ENCODE measurements at regions not wholly inside any gene's neighbourhood (a gene's known extent, or its start where the extent isn't known, plus 50 kb on each side); places are given as distances from the start of the nearest gene placed in this dataset.

- no peak for DNase-seq (ENCODE audit: low spot score)
These were observed 471.8 kb upstream of the ARHGEF26 start for GRCh38 chr3:153649286-153649839.

- DNase-seq (ENCODE audit: low spot score): no peak
These were observed 469.1 kb upstream of the ARHGEF26 start for GRCh38 chr3:153652076-153652475.

GRCh38 chr3:153657046-153657445, 464.1 kb upstream of the ARHGEF26 start:
- DNase-seq (ENCODE audit: low spot score): no peak

GRCh38 chr3:153657461-153657860, 463.7 kb upstream of the ARHGEF26 start:
- no peak for DNase-seq (ENCODE audit: low spot score)

- no peak for DNase-seq (ENCODE audit: low spot score)
These were observed 463.1 kb upstream of the ARHGEF26 start for GRCh38 chr3:153658136-153658535.

GRCh38 chr3:153666991-153667740, 454.0 kb upstream of the ARHGEF26 start:
- no peak for DNase-seq (ENCODE audit: low spot score)

GRCh38 chr3:153669527-153669926, 451.7 kb upstream of the ARHGEF26 start:
- DNase-seq (ENCODE audit: low spot score): no peak

- no peak for DNase-seq (ENCODE audit: low spot score)
These were observed 450.6 kb upstream of the ARHGEF26 start for GRCh38 chr3:153670577-153670976.

GRCh38 chr3:153673853-153674252, 447.3 kb upstream of the ARHGEF26 start:
- no peak for DNase-seq (ENCODE audit: low spot score)

GRCh38 chr3:153679714-153680113, 441.5 kb upstream of the ARHGEF26 start:
- DNase-seq (ENCODE audit: low spot score): no peak

- DNase-seq (ENCODE audit: low spot score): no peak
These were observed 440.7 kb upstream of the ARHGEF26 start for GRCh38 chr3:153680526-153680925.

GRCh38 chr3:153681057-153681456, 440.1 kb upstream of the ARHGEF26 start:
- no peak for DNase-seq (ENCODE audit: low spot score)

GRCh38 chr3:153688301-153689120, 432.7 kb upstream of the ARHGEF26 start:
- no peak for DNase-seq (ENCODE audit: low spot score)

GRCh38 chr3:153693207-153693606, 428.0 kb upstream of the ARHGEF26 start:
- DNase-seq (ENCODE audit: low spot score): no peak

GRCh38 chr3:153702106-153702505, 419.1 kb upstream of the ARHGEF26 start:
- DNase-seq (ENCODE audit: low spot score): no peak

GRCh38 chr3:153704115-153704514, 417.1 kb upstream of the ARHGEF26 start:
- DNase-seq (ENCODE audit: low spot score): peak; percentile 7

GRCh38 chr3:153706706-153707105, 414.5 kb upstream of the ARHGEF26 start:
- DNase-seq (ENCODE audit: low spot score): no peak

- DNase-seq (ENCODE audit: low spot score): no peak
These were observed 407.2 kb upstream of the ARHGEF26 start for GRCh38 chr3:153714016-153714415.

GRCh38 chr3:153714588-153715290, 406.5 kb upstream of the ARHGEF26 start:
- no peak for DNase-seq (ENCODE audit: low spot score)

GRCh38 chr3:153722157-153722556, 399.0 kb upstream of the ARHGEF26 start:
- no peak for DNase-seq (ENCODE audit: low spot score)

GRCh38 chr3:153731071-153731470, 390.1 kb upstream of the ARHGEF26 start:
- DNase-seq (ENCODE audit: low spot score): no peak

Measured in HT-29 (cell line).